ENCODE measurements at regions not wholly inside any gene's neighbourhood (a gene's known extent, or its start where the extent isn't known, plus 50 kb on each side); places are given as distances from the start of the nearest gene placed in this dataset.
A peak's percentile ranks its signal among the peaks of the same experiment; 100 is the strongest.

GRCh38 chr13:73677048-73677601, 457.1 kb downstream of the KLF12 start:
- WGBS, 10 experiments = 44 to 95% (median 81%) methylated on average over 2 to 4 of the region's 4 CpGs
- peak in 2 of 8 experiments; percentile 20 to 28 for ATAC-seq (replicated peaks in 6 of 8)
- no peak overlapping the region for H3K4me3 ChIP-seq
- H3K4me1 ChIP-seq (replicated peaks in 1 of 2) = peaks cover 7 to 12% of the 10 kb centered on the region in 2 donors
- in situ Hi-C loops (cut with MboI; ENCODE audit: low pct_unique_long_range_greater_than_20kb in 2 of 9, low sequenced_read_pairs in 9 of 9, unreplicated experiment in 9 of 9) = loop anchor here in 1 of 9 experiments (25.0 kb wide), 1 partner anchor 865 kb away; no protein-coding TSS in a partner anchor
- no peak overlapping the region for H3K27ac ChIP-seq

GRCh38 chr13:73676550-73677047, 457.6 kb downstream of the KLF12 start:
- ATAC-seq (replicated peaks in 6 of 8) = no peak
- in situ Hi-C loops (cut with MboI; ENCODE audit: low pct_unique_long_range_greater_than_20kb in 2 of 9, low sequenced_read_pairs in 9 of 9, unreplicated experiment in 9 of 9) = loop anchor here in 1 of 9 experiments (25.0 kb wide), 1 partner anchor 864 kb away; no protein-coding TSS in a partner anchor
- peaks cover 7 to 17% of the 10 kb centered on the region in 2 donors for H3K4me1 ChIP-seq (replicated peaks in 1 of 2)
- H3K27ac ChIP-seq = no peak overlapping the region
- WGBS, 10 experiments = 67 to 100% (median 88%) methylated on average over 1 to 2 of the region's 2 CpGs; no CpG with 5 or more reads in 1 of the 10 experiments
- H3K4me3 ChIP-seq = no peak overlapping the region

- no peak overlapping the region for H3K4me3 ChIP-seq
- WGBS, 10 experiments = 67 to 100% (median 93%) methylated on average over 1 to 4 of the region's 4 CpGs; no CpG with 5 or more reads in 3 of the 10 experiments
- in situ Hi-C loops (cut with MboI; ENCODE audit: low pct_unique_long_range_greater_than_20kb in 2 of 9, low sequenced_read_pairs in 9 of 9, unreplicated experiment in 9 of 9) = loop anchor here in 1 of 9 experiments (25.0 kb wide), 1 partner anchor 864 kb away; no protein-coding TSS in a partner anchor
- ATAC-seq (replicated peaks in 6 of 8) = no peak
- H3K27ac ChIP-seq = no peak overlapping the region
- peaks cover 7 to 20% of the 10 kb centered on the region in 2 donors for H3K4me1 ChIP-seq (replicated peaks in 1 of 2)
Measured at GRCh38 chr13:73675821-73676220, 458.4 kb downstream of the KLF12 start.

- in situ Hi-C loops (cut with MboI; ENCODE audit: low pct_unique_long_range_greater_than_20kb in 2 of 9, low sequenced_read_pairs in 9 of 9, unreplicated experiment in 9 of 9) = no loop called here
- WGBS, 10 experiments = 0 to 100% (median 84%) methylated on average over 1 to 2 of the region's 2 CpGs; no CpG with 5 or more reads in 1 of the 10 experiments
Measured at GRCh38 chr13:73674570-73674969, 459.6 kb downstream of the KLF12 start.

GRCh38 chr13:73673931-73674330, 460.3 kb downstream of the KLF12 start:
- 86 to 100% (median 98%) methylated on average over 1 to 10 of the region's 11 CpGs; no CpG with 5 or more reads in 1 of the 10 experiments for WGBS, 10 experiments
- H3K4me1 ChIP-seq (replicated peaks in 1 of 2) = peaks cover 7 to 20% of the 10 kb centered on the region in 2 donors
- H3K27ac ChIP-seq = no peak overlapping the region
- no peak overlapping the region for H3K4me3 ChIP-seq
- no peak for ATAC-seq (replicated peaks in 6 of 8)
- in situ Hi-C loops (cut with MboI; ENCODE audit: low pct_unique_long_range_greater_than_20kb in 2 of 9, low sequenced_read_pairs in 9 of 9, unreplicated experiment in 9 of 9) = no loop called here

More at GRCh38 chr13:73674570-73674969, 459.6 kb downstream of the KLF12 start:
- ATAC-seq (replicated peaks in 6 of 8) = peak in 3 of 8 experiments; percentile 39 to 67 (median 64)
- Histone ChIP-seq H3K27ac (no peak overlapping the region), H3K4me1 (replicated peaks in 1 of 2) (peaks cover 7 to 20% of the 10 kb centered on the region in 2 donors), H3K4me3 (no peak overlapping the region)

- in situ Hi-C loops (cut with MboI; ENCODE audit: low pct_unique_long_range_greater_than_20kb in 2 of 9, low sequenced_read_pairs in 9 of 9, unreplicated experiment in 9 of 9) = no loop called here
- 7 to 57% (median 32%) methylated on average over 1 to 3 of the region's 3 CpGs; no CpG with 5 or more reads in 2 of the 10 experiments for WGBS, 10 experiments
- peaks cover 7 to 20% of the 10 kb centered on the region in 2 donors for H3K4me1 ChIP-seq (replicated peaks in 1 of 2)
- H3K4me3 ChIP-seq = no peak overlapping the region
- ATAC-seq (replicated peaks in 6 of 8) = peak; percentile 33 to 94 (median 75)
- peak overlapping the region in 1 of 2 donors; percentile 20 for H3K27ac ChIP-seq
Measured at GRCh38 chr13:73672492-73672891, 461.7 kb downstream of the KLF12 start.

GRCh38 chr13:73671732-73672131, 462.5 kb downstream of the KLF12 start:
- no peak overlapping the region for H3K27ac ChIP-seq
- WGBS, 10 experiments = 33 to 97% (median 86%) methylated on average over 1 to 5 of the region's 5 CpGs; no CpG with 5 or more reads in 2 of the 10 experiments
- in situ Hi-C loops (cut with MboI; ENCODE audit: low pct_unique_long_range_greater_than_20kb in 2 of 9, low sequenced_read_pairs in 9 of 9, unreplicated experiment in 9 of 9) = no loop called here
- peak in 5 of 8 experiments; percentile 39 to 57 (median 49) for ATAC-seq (replicated peaks in 6 of 8)
- H3K4me3 ChIP-seq = no peak overlapping the region
- peaks cover 7 to 17% of the 10 kb centered on the region in 2 donors for H3K4me1 ChIP-seq (replicated peaks in 1 of 2)

GRCh38 chr13:73671011-73671410, 463.2 kb downstream of the KLF12 start:
- Histone ChIP-seq H3K4me3 (no peak overlapping the region), H3K4me1 (replicated peaks in 1 of 2) (peaks cover 7 to 17% of the 10 kb centered on the region in 2 donors), H3K27ac (no peak overlapping the region)
- ATAC-seq (replicated peaks in 6 of 8) = no peak
- 64 to 100% (median 82%) methylated on average over 1 to 2 of the region's 2 CpGs; no CpG with 5 or more reads in 1 of the 10 experiments for WGBS, 10 experiments
- in situ Hi-C loops (cut with MboI; ENCODE audit: low pct_unique_long_range_greater_than_20kb in 2 of 9, low sequenced_read_pairs in 9 of 9, unreplicated experiment in 9 of 9) = no loop called here

- H3K27ac ChIP-seq = no peak overlapping the region
- ATAC-seq (replicated peaks in 6 of 8) = no peak
- WGBS, 10 experiments = 20 to 100% (median 62%) methylated on average over 1 to 3 of the region's 3 CpGs; no CpG with 5 or more reads in 3 of the 10 experiments
- no peak overlapping the region for H3K4me3 ChIP-seq
- peaks cover 9 to 22% of the 10 kb centered on the region in 2 donors for H3K4me1 ChIP-seq (replicated peaks in 1 of 2)
- in situ Hi-C loops (cut with MboI; ENCODE audit: low pct_unique_long_range_greater_than_20kb in 2 of 9, low sequenced_read_pairs in 9 of 9, unreplicated experiment in 9 of 9) = no loop called here
Measured at GRCh38 chr13:73667756-73668155, 466.4 kb downstream of the KLF12 start.

GRCh38 chr13:73665261-73665660, 468.9 kb downstream of the KLF12 start:
- in situ Hi-C loops (cut with MboI; ENCODE audit: low pct_unique_long_range_greater_than_20kb in 2 of 9, low sequenced_read_pairs in 9 of 9, unreplicated experiment in 9 of 9) = no loop called here
- no peak for ATAC-seq (replicated peaks in 6 of 8)
- H3K27ac ChIP-seq = no peak overlapping the region
- H3K4me3 ChIP-seq = no peak overlapping the region
- WGBS, 10 experiments = 0 to 63% (median 27%) methylated on average over 1 to 2 of the region's 2 CpGs
- H3K4me1 ChIP-seq (replicated peaks in 1 of 2) = peaks cover 3 to 9% of the 10 kb centered on the region in 2 donors

GRCh38 chr13:73664851-73665250, 469.4 kb downstream of the KLF12 start:
- ATAC-seq (replicated peaks in 6 of 8) = no peak
- 40 to 92% (median 78%) methylated on average over 2 to 4 of the region's 4 CpGs; no CpG with 5 or more reads in 1 of the 10 experiments for WGBS, 10 experiments
- peaks cover 3 to 9% of the 10 kb centered on the region in 2 donors for H3K4me1 ChIP-seq (replicated peaks in 1 of 2)
- no peak overlapping the region for H3K4me3 ChIP-seq
- H3K27ac ChIP-seq = no peak overlapping the region
- in situ Hi-C loops (cut with MboI; ENCODE audit: low pct_unique_long_range_greater_than_20kb in 2 of 9, low sequenced_read_pairs in 9 of 9, unreplicated experiment in 9 of 9) = no loop called here

- H3K4me1 ChIP-seq (replicated peaks in 1 of 2) = peaks cover 3 to 9% of the 10 kb centered on the region in 2 donors
- ATAC-seq (replicated peaks in 6 of 8) = no peak
- WGBS, 10 experiments = 82 to 96% (median 92%) methylated on average over 4 to 8 of the region's 8 CpGs; no CpG with 5 or more reads in 3 of the 10 experiments
- in situ Hi-C loops (cut with MboI; ENCODE audit: low pct_unique_long_range_greater_than_20kb in 2 of 9, low sequenced_read_pairs in 9 of 9, unreplicated experiment in 9 of 9) = no loop called here
- no peak overlapping the region for H3K27ac ChIP-seq
- no peak overlapping the region for H3K4me3 ChIP-seq
Measured at GRCh38 chr13:73662833-73663232, 471.4 kb downstream of the KLF12 start.

- Histone ChIP-seq H3K4me3 (no peak overlapping the region), H3K4me1 (replicated peaks in 1 of 2) (peaks cover 3 to 9% of the 10 kb centered on the region in 2 donors), H3K27ac (no peak overlapping the region)
- 10 to 92% (median 80%) methylated on average over 2 to 7 of the region's 19 CpGs; no CpG with 5 or more reads in 2 of the 10 experiments for WGBS, 10 experiments
- in situ Hi-C loops (cut with MboI; ENCODE audit: low pct_unique_long_range_greater_than_20kb in 2 of 9, low sequenced_read_pairs in 9 of 9, unreplicated experiment in 9 of 9) = no loop called here
- no peak for ATAC-seq (replicated peaks in 6 of 8)
Measured at GRCh38 chr13:73661687-73662425, 472.3 kb downstream of the KLF12 start.
